CD4-positive, alpha-beta T cell treated with Interleukin-12 subunit alpha and Interleukin-12 subunit beta, for 1 hour (primary cell): ENCODE measurements at regions not wholly inside any gene's neighbourhood (a gene's known extent, or its start where the extent isn't known, plus 50 kb on each side); places are given as distances from the start of the nearest gene placed in this dataset.

Source experiments
- DNase-seq: peaks from one replicate; pipeline ENCODE4 v3.0.0-alpha.2; 2020

GRCh38 chr3:150116196-150116595 is 145.5 kb upstream of the PFN2 start:
- no peak for DNase-seq

GRCh38 chr3:150114873-150115540 is 144.3 kb upstream of the PFN2 start:
- DNase-seq, result no peak

- DNase-seq, result no peak
Observed at GRCh38 chr3:150114273-150114672, 143.6 kb upstream of the PFN2 start.

- DNase-seq, result no peak
Observed at GRCh38 chr3:150110097-150110496, 139.4 kb upstream of the PFN2 start.

- no peak for DNase-seq
Observed at GRCh38 chr3:150107429-150108175, 136.9 kb upstream of the PFN2 start.

GRCh38 chr3:150106740-150107428 is 136.2 kb upstream of the PFN2 start:
- no peak for DNase-seq

GRCh38 chr3:150105886-150106612 is 135.4 kb upstream of the PFN2 start:
- no peak for DNase-seq

- DNase-seq, result no peak
Observed at GRCh38 chr3:150105025-150105424, 134.3 kb upstream of the PFN2 start.

GRCh38 chr3:150104564-150104963 is 133.9 kb upstream of the PFN2 start:
- DNase-seq, result no peak

- DNase-seq, result no peak
Observed at GRCh38 chr3:150101016-150101415, 130.3 kb upstream of the PFN2 start.

GRCh38 chr3:150098621-150099020 is 127.9 kb upstream of the PFN2 start:
- no peak for DNase-seq

GRCh38 chr3:150097588-150097890 is 126.8 kb upstream of the PFN2 start:
- no peak for DNase-seq

GRCh38 chr3:150096700-150097587 is 126.2 kb upstream of the PFN2 start:
- DNase-seq, result no peak

GRCh38 chr3:150094150-150094933 is 123.6 kb upstream of the PFN2 start:
- no peak for DNase-seq

- no peak for DNase-seq
Observed at GRCh38 chr3:150091626-150092025, 120.9 kb upstream of the PFN2 start.

- no peak for DNase-seq
Observed at GRCh38 chr3:150090877-150091276, 120.2 kb upstream of the PFN2 start.

GRCh38 chr3:150090006-150090405 is 119.3 kb upstream of the PFN2 start:
- no peak for DNase-seq

GRCh38 chr3:150084128-150084527 is 113.4 kb upstream of the PFN2 start:
- no peak for DNase-seq

GRCh38 chr3:150083655-150084042 is 113.0 kb upstream of the PFN2 start:
- no peak for DNase-seq

GRCh38 chr3:150082898-150083654 is 112.4 kb upstream of the PFN2 start:
- DNase-seq, result no peak

- no peak for DNase-seq
Observed at GRCh38 chr3:150081084-150081483, 110.4 kb upstream of the PFN2 start.
